Loucy (cell line): ENCODE measurements at regions not wholly inside any gene's neighbourhood (a gene's known extent, or its start where the extent isn't known, plus 50 kb on each side); places are given as distances from the start of the nearest gene placed in this dataset.

ENCODE experiments used
- H2AFZ ChIP-seq: fragments of 200-600 bp; sonication (generic); 2 replicates; pipeline ENCODE4 v1.6.0; 2016; ENCODE audit warnings: antibody characterized with exemption, mild to moderate bottlenecking, low read length, moderate library complexity
- H3F3A ChIP-seq: fragments of 200-600 bp; 2 replicates; pipeline ENCODE4 v1.6.0; 2016; ENCODE audit warnings: antibody characterized with exemption, low read depth, mild to moderate bottlenecking
- H3K27me3 ChIP-seq: fragments of 200-600 bp; sonication (generic); 2 replicates; pipeline ENCODE4 v1.6.1; 2014; ENCODE audit warnings: low read length, mild to moderate bottlenecking; ENCODE audit not compliant: insufficient read depth, poor library complexity, severe bottlenecking
- H3K36me3 ChIP-seq: fragments of 200-600 bp; sonication (generic); 2 replicates; pipeline ENCODE4 v1.6.1; 2016; ENCODE audit warnings: low read length; ENCODE audit not compliant: insufficient read depth
- H3K4me1 ChIP-seq: fragments of 200-600 bp; sonication (generic); 2 replicates; pipeline ENCODE4 v1.5.1; 2014; ENCODE audit warnings: low read length, mild to moderate bottlenecking; ENCODE audit not compliant: insufficient read depth, poor library complexity, severe bottlenecking
- H3K4me2 ChIP-seq: fragments of 200-600 bp; sonication (generic); 2 replicates; pipeline ENCODE4 v1.6.0; 2014; ENCODE audit warnings: antibody characterized with exemption, low read length, low read depth, mild to moderate bottlenecking; ENCODE audit not compliant: poor library complexity, severe bottlenecking
- H3K4me3 ChIP-seq: fragments of 200-600 bp; sonication (generic); 2 replicates; pipeline ENCODE4 v1.5.1; 2014; ENCODE audit warnings: low read length, mild to moderate bottlenecking, mixed read lengths; ENCODE audit not compliant: poor library complexity, severe bottlenecking
- H3K79me2 ChIP-seq: fragments of 200-600 bp; sonication (generic); 2 replicates; pipeline ENCODE4 v1.6.1; 2014; ENCODE audit warnings: low read length; ENCODE audit not compliant: insufficient read depth
- H3K9ac ChIP-seq: fragments of 200-600 bp; sonication (generic); 2 replicates; pipeline ENCODE4 v1.6.0; 2014; ENCODE audit warnings: mild to moderate bottlenecking, low read depth, low read length, moderate library complexity; ENCODE audit not compliant: poor library complexity, severe bottlenecking
- H3K9me2 ChIP-seq: fragments of 200-600 bp; sonication (generic); replicated peaks from 2 replicates; pipeline ENCODE4 v1.6.1; 2016; ENCODE audit warnings: low read depth, low read length, mixed read lengths
- H3K9me3 ChIP-seq: fragments of 200-600 bp; sonication (generic); 2 replicates; pipeline ENCODE4 v1.6.1; 2014; ENCODE audit warnings: mild to moderate bottlenecking, antibody characterized with exemption, low read length, low read depth; ENCODE audit not compliant: insufficient read depth
- H4K20me1 ChIP-seq: fragments of 200-600 bp; sonication (generic); 2 replicates; pipeline ENCODE4 v1.6.0; 2014; ENCODE audit warnings: antibody characterized with exemption, low read length, mild to moderate bottlenecking; ENCODE audit not compliant: insufficient read depth, poor library complexity, severe bottlenecking
- EZH2phosphoT487 ChIP-seq: fragments of 200-600 bp; IDR thresholded peaks from 2 replicates; pipeline ENCODE4 v1.6.1; 2018; ENCODE audit warnings: antibody characterized with exemption, mild to moderate bottlenecking, moderate library complexity, borderline replicate concordance
- TF ChIP-seq, protein P1 (sequence below): fragments of 200-600 bp; sonication (generic); conservative IDR thresholded peaks from 2 replicates; pipeline ENCODE4 v1.5.1; 2014; ENCODE audit warnings: mild to moderate bottlenecking, antibody characterized with exemption, low read length

DNA sequence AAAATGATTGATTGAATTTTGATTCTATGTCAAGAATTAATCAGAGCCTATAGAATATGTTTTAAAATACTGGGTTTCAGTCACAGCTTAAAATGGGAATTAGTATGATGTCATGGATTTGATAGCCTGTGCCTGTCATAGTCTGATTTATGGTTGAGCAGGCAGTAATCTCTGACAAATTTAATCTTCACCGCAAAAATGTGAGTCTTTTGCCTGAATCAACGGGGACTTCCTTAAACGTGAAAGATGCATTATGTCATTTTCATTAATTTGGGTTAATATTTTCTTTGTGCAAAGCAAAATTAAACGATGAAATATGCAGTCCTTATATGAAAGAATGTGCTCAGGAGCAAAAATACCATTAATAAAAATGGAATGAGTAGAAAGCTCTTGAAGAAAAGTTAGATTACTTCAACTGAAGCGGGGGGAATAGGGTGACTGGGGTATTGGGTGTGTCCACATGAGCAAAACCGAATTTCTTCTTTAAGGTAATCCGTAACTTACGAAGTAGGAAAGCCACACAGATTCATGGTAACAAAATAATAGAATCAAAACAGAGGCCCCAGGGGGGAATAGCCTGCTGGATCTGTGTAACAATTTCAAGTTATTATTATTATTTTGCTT, 339.6 kb upstream of the NOX3 start:
- no peak overlapping the region for H3K4me2 ChIP-seq
- H3K27me3 ChIP-seq = no peaks in the 10 kb centered on the region
- TF ChIP-seq, protein P1, sequence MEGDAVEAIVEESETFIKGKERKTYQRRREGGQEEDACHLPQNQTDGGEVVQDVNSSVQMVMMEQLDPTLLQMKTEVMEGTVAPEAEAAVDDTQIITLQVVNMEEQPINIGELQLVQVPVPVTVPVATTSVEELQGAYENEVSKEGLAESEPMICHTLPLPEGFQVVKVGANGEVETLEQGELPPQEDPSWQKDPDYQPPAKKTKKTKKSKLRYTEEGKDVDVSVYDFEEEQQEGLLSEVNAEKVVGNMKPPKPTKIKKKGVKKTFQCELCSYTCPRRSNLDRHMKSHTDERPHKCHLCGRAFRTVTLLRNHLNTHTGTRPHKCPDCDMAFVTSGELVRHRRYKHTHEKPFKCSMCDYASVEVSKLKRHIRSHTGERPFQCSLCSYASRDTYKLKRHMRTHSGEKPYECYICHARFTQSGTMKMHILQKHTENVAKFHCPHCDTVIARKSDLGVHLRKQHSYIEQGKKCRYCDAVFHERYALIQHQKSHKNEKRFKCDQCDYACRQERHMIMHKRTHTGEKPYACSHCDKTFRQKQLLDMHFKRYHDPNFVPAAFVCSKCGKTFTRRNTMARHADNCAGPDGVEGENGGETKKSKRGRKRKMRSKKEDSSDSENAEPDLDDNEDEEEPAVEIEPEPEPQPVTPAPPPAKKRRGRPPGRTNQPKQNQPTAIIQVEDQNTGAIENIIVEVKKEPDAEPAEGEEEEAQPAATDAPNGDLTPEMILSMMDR = no peak
- no peak for TF ChIP-seq EZH2phosphoT487
- H2AFZ ChIP-seq = no peak overlapping the region
- H3K9ac ChIP-seq = no peak overlapping the region
- H3K4me1 ChIP-seq = no peaks in the 10 kb centered on the region
- no peaks in the 10 kb centered on the region for H3K9me2 ChIP-seq
- no peaks in the 10 kb centered on the region for H3K9me3 ChIP-seq
- no peaks in the 10 kb centered on the region for H3K79me2 ChIP-seq
- H3K36me3 ChIP-seq = no peaks in the 10 kb centered on the region
- no peaks in the 10 kb centered on the region for H3F3A ChIP-seq
- no peaks in the 10 kb centered on the region for H4K20me1 ChIP-seq
- H3K4me3 ChIP-seq = no peak overlapping the region

DNA sequence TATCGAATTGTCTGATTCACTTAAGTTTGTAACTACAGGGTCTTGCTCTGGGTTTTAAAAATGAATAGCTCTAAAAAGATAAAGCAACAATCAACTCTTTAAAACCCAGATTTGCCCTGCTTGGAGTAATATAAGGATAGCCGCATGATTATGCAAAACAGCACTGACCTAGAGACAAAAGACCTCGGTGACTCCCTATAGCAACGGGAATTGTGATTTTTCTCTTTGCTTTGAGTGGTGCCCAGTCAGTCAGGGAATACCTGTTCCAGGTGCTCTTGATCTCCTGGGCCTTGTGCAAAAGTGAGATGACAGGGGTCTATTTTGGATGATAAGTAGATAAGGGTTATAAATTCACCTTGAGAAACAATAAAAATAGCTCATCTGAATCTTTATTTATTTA, 336.3 kb upstream of the NOX3 start:
- Histone ChIP-seq H2AFZ (no peak overlapping the region), H3F3A (no peaks in the 10 kb centered on the region), H3K79me2 (no peaks in the 10 kb centered on the region), H3K9me2 (no peaks in the 10 kb centered on the region), H3K4me1 (no peaks in the 10 kb centered on the region), H3K9me3 (no peaks in the 10 kb centered on the region; the same call in none of the 2 replicates), H3K36me3 (no peaks in the 10 kb centered on the region), H3K27me3 (no peaks in the 10 kb centered on the region), H4K20me1 (no peaks in the 10 kb centered on the region), H3K4me3 (no peak overlapping the region), H3K4me2 (no peak overlapping the region), H3K9ac (no peak overlapping the region)
- no peak for TF ChIP-seq EZH2phosphoT487
- TF ChIP-seq, protein P1 = no peak

DNA sequence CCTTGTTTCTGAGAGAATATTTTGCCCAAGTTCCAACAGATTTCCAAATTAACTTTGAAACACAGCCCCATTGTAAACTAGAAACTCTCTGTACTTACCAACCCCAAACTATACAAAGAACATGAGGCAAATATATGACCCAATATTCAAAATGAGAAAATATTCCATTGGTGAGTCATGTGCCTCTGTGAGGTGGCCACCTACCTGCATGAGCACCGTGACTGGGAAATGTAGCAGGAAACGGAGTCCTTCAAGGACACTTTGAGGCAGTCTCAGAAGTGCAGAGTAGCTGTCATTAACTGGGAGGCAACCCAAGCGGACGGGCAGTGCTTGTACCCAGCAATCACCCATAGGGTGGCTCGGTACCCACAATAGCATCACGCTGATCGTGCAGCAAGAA, 335.5 kb upstream of the NOX3 start:
- H3K9ac ChIP-seq = no peak overlapping the region
- TF ChIP-seq, protein P1 = no peak
- no peak for TF ChIP-seq EZH2phosphoT487
- no peaks in the 10 kb centered on the region for H3K9me2 ChIP-seq
- H3K4me2 ChIP-seq = no peak overlapping the region
- H2AFZ ChIP-seq = no peak overlapping the region
- H4K20me1 ChIP-seq = no peaks in the 10 kb centered on the region
- H3F3A ChIP-seq = no peaks in the 10 kb centered on the region
- no peaks in the 10 kb centered on the region for H3K36me3 ChIP-seq
- no peak overlapping the region for H3K4me3 ChIP-seq
- no peaks in the 10 kb centered on the region for H3K4me1 ChIP-seq
- no peaks in the 10 kb centered on the region; the same call in none of the 2 replicates for H3K9me3 ChIP-seq
- no peaks in the 10 kb centered on the region for H3K27me3 ChIP-seq
- no peaks in the 10 kb centered on the region for H3K79me2 ChIP-seq
